GM12878 (cell line): ENCODE measurements at regions not wholly inside any gene's neighbourhood (a gene's known extent, or its start where the extent isn't known, plus 50 kb on each side); places are given as distances from the start of the nearest gene placed in this dataset.

Experiments used
- BACH1 ChIP-seq: fragments of 450-650 bp; IDR thresholded peaks from 2 replicates; pipeline ENCODE4 v1.6.1; 2017; ENCODE audit warnings: mild to moderate bottlenecking, borderline replicate concordance
- EP300 ChIP-seq, 2 experiments: fragments of 150-350 bp in 1 of 2; IDR thresholded peaks; 2 replicates each; pipeline ENCODE4 v1.6.1; 2011 to 2012; ENCODE audit warnings: low read depth in 2 of 2, low read length in 2 of 2, borderline replicate concordance in 1 of 2, improper control_type of control experiment in 1 of 2, inconsistent platforms in 1 of 2; ENCODE audit not compliant: control insufficient read depth in 1 of 2
- JUNB ChIP-seq: IDR thresholded peaks from 2 replicates; pipeline ENCODE4 v1.6.1; 2016; ENCODE audit warnings: antibody characterized with exemption, mild to moderate bottlenecking
- TF ChIP-seq, protein P1 (sequence below), 3 experiments: IDR thresholded peaks in 2 of 3; conservative IDR thresholded peaks in 1 of 3; 2 replicates each; pipeline ENCODE4 v1.5.1; 2011; ENCODE audit warnings: low read depth in 3 of 3, low read length in 3 of 3, mild to moderate bottlenecking in 3 of 3, control low read depth in 2 of 3, moderate library complexity in 2 of 3, inconsistent platforms in 1 of 3, mixed read lengths in 1 of 3; ENCODE audit not compliant: control insufficient read depth in 2 of 3, insufficient read depth in 1 of 3; ENCODE audit errors: extremely low read depth in 1 of 3
- TF ChIP-seq, protein P2 (sequence below): fragments of 450-650 bp; formaldehyde crosslinking; IDR thresholded peaks from 2 replicates; pipeline ENCODE4 v1.4.0; 2022; ENCODE audit warnings: mild to moderate bottlenecking, moderate library complexity

DNA sequence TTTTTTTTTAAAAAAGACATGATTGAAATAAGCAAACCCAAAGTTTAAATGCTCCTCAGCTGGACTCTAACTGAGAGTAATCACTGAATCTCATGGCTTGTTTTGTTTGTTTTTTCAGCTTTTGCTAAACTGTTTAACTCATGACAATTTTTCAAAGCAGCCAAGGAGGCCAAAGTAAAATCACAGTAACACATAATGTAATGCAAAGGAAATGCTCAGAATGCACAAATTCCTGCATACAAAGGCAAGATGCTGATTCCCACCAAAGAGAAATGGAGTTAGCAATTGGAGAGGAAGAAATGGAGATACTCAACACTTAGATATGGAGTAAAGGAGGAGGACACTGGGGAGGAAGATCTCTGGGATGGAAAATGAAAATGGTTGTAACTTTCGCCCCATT, 126.2 kb upstream of the SOX5 start:
- TF ChIP-seq, protein P1, sequence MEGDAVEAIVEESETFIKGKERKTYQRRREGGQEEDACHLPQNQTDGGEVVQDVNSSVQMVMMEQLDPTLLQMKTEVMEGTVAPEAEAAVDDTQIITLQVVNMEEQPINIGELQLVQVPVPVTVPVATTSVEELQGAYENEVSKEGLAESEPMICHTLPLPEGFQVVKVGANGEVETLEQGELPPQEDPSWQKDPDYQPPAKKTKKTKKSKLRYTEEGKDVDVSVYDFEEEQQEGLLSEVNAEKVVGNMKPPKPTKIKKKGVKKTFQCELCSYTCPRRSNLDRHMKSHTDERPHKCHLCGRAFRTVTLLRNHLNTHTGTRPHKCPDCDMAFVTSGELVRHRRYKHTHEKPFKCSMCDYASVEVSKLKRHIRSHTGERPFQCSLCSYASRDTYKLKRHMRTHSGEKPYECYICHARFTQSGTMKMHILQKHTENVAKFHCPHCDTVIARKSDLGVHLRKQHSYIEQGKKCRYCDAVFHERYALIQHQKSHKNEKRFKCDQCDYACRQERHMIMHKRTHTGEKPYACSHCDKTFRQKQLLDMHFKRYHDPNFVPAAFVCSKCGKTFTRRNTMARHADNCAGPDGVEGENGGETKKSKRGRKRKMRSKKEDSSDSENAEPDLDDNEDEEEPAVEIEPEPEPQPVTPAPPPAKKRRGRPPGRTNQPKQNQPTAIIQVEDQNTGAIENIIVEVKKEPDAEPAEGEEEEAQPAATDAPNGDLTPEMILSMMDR (IDR thresholded peaks at IDR 0.05 in 2 of 3, conservative IDR thresholded peaks at IDR 0.05 in 1 of 3; ENCODE audit: control insufficient read depth in 2 of 3, extremely low read depth in 1 of 3, insufficient read depth in 1 of 3, low read depth in 3 of 3, low read length in 3 of 3), result no peak
- TF ChIP-seq EP300 (IDR thresholded peaks at IDR 0.05; ENCODE audit: borderline replicate concordance in 1 of 2, control insufficient read depth in 1 of 2, low read depth in 2 of 2, low read length in 2 of 2) (no peak), BACH1 (no peak), JUNB (no peak)
- TF ChIP-seq, protein P2, sequence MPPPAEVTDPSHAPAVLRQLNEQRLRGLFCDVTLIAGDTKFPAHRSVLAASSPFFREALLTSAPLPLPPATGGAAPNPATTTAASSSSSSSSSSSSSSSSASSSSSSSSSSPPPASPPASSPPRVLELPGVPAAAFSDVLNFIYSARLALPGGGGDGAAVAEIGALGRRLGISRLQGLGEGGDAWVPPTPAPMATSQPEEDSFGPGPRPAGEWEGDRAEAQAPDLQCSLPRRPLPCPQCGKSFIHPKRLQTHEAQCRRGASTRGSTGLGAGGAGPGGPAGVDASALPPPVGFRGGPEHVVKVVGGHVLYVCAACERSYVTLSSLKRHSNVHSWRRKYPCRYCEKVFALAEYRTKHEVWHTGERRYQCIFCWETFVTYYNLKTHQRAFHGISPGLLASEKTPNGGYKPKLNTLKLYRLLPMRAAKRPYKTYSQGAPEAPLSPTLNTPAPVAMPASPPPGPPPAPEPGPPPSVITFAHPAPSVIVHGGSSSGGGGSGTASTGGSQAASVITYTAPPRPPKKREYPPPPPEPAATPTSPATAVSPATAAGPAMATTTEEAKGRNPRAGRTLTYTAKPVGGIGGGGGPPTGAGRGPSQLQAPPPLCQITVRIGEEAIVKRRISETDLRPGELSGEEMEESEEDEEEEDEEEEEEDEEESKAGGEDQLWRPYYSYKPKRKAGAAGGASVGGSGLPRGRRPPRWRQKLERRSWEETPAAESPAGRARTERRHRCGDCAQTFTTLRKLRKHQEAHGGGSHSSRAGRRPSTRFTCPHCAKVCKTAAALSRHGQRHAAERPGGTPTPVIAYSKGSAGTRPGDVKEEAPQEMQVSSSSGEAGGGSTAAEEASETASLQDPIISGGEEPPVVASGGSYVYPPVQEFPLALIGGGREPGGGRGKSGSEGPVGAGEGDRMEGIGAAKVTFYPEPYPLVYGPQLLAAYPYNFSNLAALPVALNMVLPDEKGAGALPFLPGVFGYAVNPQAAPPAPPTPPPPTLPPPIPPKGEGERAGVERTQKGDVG, result no peak
